ENCODE measurements at regions not wholly inside any gene's neighbourhood (a gene's known extent, or its start where the extent isn't known, plus 50 kb on each side); places are given as distances from the start of the nearest gene placed in this dataset.

DNA sequence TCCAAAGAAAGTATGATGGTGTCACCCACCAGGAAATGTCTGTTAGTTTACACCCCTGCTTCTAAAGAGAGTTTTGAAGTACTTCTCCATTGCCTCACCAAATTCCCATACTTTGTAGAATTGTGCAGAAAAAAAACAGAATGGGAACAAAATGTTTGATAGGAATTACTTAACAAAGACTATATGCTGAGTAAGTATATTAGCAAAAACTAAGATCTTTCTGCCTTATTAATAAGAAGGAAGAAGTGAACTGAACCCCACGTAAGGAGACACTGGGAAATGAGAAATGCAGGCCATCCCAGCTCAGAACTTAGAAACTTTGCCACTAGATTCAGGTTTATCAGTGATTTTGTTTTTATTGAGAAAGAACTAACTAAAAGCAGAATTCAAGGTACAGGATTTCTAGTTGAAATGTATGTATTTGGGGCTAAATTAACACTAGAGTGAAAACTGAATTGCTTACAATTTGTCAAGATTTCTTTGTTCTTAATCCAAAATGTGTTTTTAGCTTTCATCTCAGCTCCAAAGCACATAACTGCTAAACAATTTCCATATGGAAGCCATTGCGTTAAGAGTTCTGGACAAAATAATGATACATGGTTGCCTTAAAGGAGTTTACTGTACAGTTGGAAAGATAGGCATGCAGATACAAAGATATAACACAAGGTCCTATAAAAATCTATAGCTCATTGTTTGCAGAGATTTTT is 102.7 kb upstream of the BMP5 start:
- intact Hi-C loops (cut with micrococcal nuclease): no loop called here
- Mint-ChIP-seq H3K4me1 (ENCODE audit: low read depth) (no peaks in the 10 kb centered on the region), H3K9me3 (no peaks in the 10 kb centered on the region), H3K4me3 (no peak overlapping the region), H3K27me3 (peaks cover 3% of the 10 kb centered on the region), H3K27ac (no peak overlapping the region), H3K36me3 (ENCODE audit: low read depth) (no peaks in the 10 kb centered on the region)

DNA sequence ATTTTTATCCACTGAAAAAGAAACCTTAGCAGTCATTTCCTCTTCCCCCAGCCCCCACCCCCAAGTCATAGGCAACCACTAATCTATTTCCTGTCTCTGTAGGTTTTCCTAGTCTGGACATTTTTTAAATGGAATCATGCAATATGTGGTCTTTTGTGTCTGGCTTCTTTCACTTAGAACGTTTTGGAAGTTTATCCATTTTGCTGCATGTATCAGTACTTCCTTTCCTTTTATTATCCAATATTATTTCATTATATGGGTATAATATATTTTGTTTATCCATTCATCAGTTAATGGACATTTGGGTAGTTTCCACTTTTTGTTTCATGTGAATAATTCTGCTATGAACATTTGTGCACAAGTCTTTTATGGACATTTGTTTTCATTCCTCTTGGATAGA is 99.3 kb upstream of the BMP5 start:
- intact Hi-C loops (cut with micrococcal nuclease): no loop called here
- Mint-ChIP-seq H3K27ac (no peak overlapping the region), H3K36me3 (ENCODE audit: low read depth) (no peaks in the 10 kb centered on the region), H3K4me3 (no peak overlapping the region), H3K4me1 (ENCODE audit: low read depth) (no peaks in the 10 kb centered on the region), H3K9me3 (no peaks in the 10 kb centered on the region), H3K27me3 (no peaks in the 10 kb centered on the region)

DNA sequence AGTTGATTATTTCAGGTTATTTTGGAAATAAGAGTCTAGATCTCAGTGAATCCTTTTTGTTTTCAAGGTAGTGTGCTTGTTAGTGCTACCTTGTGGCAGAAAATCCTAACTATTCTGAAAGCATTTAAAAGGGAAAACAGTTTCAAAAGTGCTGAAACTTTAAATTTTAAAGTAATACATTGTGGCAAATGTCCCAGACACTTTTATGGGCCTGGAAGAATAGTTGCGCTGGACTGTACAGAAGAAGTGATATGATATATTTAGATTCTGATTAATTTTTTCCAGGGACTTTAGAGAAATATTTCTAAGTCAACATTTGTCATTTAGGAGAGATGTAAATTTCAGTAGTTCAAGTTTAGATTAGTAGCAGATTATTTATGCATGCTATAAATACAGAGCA is 96.7 kb upstream of the BMP5 start:
- Mint-ChIP-seq H3K27ac (no peak overlapping the region), H3K4me1 (ENCODE audit: low read depth) (no peaks in the 10 kb centered on the region), H3K27me3 (no peaks in the 10 kb centered on the region), H3K9me3 (no peaks in the 10 kb centered on the region), H3K36me3 (ENCODE audit: low read depth) (no peaks in the 10 kb centered on the region), H3K4me3 (no peak overlapping the region)
- intact Hi-C loops (cut with micrococcal nuclease): no loop called here

DNA sequence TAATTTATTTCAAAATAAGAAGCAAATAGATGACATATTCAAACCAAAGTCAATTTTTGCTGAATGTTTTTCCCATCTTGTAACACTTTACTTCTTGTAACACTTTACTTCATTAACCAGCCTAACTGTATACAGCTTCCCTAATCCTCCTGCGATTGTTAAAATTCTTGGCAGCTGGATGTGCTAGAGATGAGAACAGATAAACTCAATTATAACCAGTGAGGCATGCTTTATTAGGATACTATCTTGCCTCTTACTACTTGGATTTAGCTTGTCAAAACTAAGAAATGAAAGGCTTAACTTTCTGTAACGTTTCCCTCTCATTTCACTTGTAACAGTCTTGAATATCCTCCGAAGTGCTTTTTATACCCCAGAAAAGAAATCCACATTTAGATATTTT is 94.1 kb upstream of the BMP5 start:
- intact Hi-C loops (cut with micrococcal nuclease): no loop called here
- no peak overlapping the region for H3K4me3 Mint-ChIP-seq
- H3K27ac Mint-ChIP-seq: no peak overlapping the region
- no peaks in the 10 kb centered on the region for H3K36me3 Mint-ChIP-seq (ENCODE audit: low read depth)
- H3K4me1 Mint-ChIP-seq (ENCODE audit: low read depth): no peaks in the 10 kb centered on the region
- no peaks in the 10 kb centered on the region for H3K9me3 Mint-ChIP-seq
- H3K27me3 Mint-ChIP-seq: no peaks in the 10 kb centered on the region

DNA sequence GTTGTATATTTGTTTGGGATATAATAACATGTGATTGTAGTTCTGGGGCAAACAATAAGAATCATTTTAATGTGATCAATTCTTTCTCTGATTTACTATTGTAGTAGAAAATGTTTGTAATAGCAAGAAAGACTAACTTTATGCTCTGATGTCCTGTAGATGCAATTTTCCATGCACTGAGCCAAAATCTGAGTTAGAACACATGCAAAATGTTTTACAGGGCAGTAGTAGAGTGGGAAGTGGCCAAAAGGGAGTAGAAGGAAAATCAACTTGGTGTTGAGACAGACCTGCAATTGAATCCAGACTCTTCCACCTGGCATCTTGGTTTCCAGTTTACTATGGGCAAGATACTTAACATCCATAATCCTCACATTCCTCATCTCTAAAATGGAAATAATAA is 93.5 kb upstream of the BMP5 start:
- intact Hi-C loops (cut with micrococcal nuclease): no loop called here
- Mint-ChIP-seq H3K4me3 (no peak overlapping the region), H3K36me3 (ENCODE audit: low read depth) (no peaks in the 10 kb centered on the region), H3K4me1 (ENCODE audit: low read depth) (no peaks in the 10 kb centered on the region), H3K27me3 (no peaks in the 10 kb centered on the region), H3K27ac (no peak overlapping the region), H3K9me3 (no peaks in the 10 kb centered on the region)

DNA sequence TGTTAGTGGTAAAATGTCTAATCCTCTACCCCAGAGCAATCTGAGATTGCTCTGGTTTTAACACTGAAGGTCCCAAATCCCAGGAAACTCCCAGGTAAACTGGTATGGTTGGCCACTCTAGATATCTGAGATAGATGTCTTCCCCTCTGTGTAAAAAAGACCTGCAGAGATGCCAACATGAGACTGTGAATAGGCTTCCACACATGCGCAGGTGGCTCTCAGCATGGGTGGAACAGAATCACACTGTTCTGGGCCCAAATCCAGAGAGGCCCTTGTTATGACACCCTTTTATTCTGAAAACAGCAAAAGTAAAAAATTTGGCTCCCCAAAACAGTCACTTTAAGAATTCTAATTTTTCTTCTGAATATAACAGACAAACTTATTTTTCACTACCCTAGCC is 88.7 kb upstream of the BMP5 start:
- Mint-ChIP-seq H3K4me1 (ENCODE audit: low read depth) (no peaks in the 10 kb centered on the region), H3K9me3 (no peaks in the 10 kb centered on the region), H3K36me3 (ENCODE audit: low read depth) (no peaks in the 10 kb centered on the region), H3K27ac (no peak overlapping the region), H3K27me3 (no peaks in the 10 kb centered on the region), H3K4me3 (no peak overlapping the region)
- intact Hi-C loops (cut with micrococcal nuclease): no loop called here

DNA sequence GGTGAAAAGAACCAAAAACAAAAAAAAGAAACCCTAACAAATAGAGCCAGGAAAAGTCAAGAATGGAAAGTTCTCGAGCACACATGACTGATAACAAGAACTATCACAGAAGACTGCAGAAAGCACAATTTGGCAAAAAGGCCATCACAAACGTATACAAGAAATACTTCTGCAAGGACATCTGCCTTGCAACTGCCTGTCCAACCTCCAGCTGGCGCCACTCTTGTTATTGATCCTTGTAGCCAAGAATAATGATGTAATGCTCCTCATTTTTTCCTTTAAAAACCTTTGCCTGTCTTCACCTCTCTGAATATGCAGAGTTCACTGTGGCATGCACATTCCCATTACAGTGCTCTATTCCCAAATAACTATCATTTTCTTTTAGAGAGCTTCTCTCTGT is 87.9 kb upstream of the BMP5 start:
- Mint-ChIP-seq H3K4me1 (ENCODE audit: low read depth) (no peaks in the 10 kb centered on the region), H3K27me3 (no peaks in the 10 kb centered on the region), H3K36me3 (ENCODE audit: low read depth) (no peaks in the 10 kb centered on the region), H3K9me3 (no peaks in the 10 kb centered on the region), H3K27ac (no peak overlapping the region), H3K4me3 (no peak overlapping the region)
- intact Hi-C loops (cut with micrococcal nuclease): no loop called here

DNA sequence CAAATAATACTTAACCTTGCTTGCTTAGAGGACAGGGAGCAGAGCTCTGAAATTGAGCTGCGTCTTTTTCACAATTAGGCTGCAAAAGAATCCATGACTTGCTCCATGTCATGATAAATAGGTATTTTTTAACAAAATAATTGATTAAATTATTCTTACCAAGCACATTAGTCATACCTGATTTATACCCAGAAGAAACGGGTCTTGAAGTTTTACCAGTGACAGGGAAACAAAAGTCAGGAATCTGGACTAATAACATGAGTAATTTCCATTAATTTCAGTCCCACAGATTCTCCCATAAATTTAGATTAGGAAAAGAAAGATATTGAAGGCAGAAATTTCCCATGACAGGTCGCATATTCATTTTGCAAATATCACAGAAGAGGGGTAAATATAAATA is 85.0 kb upstream of the BMP5 start:
- H3K27me3 Mint-ChIP-seq: no peaks in the 10 kb centered on the region
- no peaks in the 10 kb centered on the region for H3K4me1 Mint-ChIP-seq (ENCODE audit: low read depth)
- no peak overlapping the region for H3K4me3 Mint-ChIP-seq
- intact Hi-C loops (cut with micrococcal nuclease): no loop called here
- H3K36me3 Mint-ChIP-seq (ENCODE audit: low read depth): no peaks in the 10 kb centered on the region
- no peak overlapping the region for H3K27ac Mint-ChIP-seq
- H3K9me3 Mint-ChIP-seq: no peaks in the 10 kb centered on the region

DNA sequence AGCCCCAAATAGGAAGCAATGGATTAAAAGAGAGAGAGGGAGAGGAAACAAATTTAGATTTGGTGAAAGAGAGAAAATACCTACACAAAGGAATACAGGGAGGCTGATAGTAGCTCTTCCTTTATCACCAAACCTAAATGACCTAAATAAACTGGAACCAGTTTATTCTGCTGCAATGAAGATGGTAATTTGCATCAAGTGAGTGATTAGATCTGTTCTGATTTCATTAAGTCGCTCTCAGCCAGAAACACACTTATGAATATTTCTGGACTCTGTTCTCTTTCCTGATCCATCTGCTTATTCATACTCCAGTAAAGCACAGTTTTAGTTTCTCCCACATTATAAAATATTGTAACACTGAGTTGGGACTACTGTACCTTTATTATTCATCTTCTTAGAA is 83.4 kb upstream of the BMP5 start:
- H3K9me3 Mint-ChIP-seq: no peaks in the 10 kb centered on the region
- intact Hi-C loops (cut with micrococcal nuclease): no loop called here
- H3K27ac Mint-ChIP-seq: no peak overlapping the region
- H3K4me3 Mint-ChIP-seq: no peak overlapping the region
- H3K27me3 Mint-ChIP-seq: no peaks in the 10 kb centered on the region
- no peaks in the 10 kb centered on the region for H3K4me1 Mint-ChIP-seq (ENCODE audit: low read depth)
- H3K36me3 Mint-ChIP-seq (ENCODE audit: low read depth): no peaks in the 10 kb centered on the region

DNA sequence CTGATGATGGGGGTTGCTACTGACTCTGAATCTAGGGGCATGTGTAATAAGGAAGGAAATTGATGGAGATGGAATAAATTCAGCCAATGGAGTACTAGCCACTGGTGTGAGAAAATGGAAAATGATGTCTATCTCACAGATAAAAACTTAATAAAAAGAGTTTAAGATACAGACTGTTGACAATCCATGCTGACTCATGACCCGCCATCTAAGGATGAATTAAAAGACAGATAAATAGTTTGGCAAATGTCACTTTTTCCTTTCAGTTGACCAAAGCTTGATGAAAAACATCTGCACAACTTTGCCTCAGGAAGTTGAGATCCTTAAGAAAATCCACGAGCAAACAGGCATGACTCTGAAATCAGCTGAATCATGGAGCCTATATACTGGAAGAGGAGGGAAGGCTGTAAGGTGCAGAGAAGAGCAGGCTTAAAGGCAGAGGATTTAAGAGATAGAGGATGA is 82.6 kb upstream of the BMP5 start:
- no peaks in the 10 kb centered on the region for H3K27me3 Mint-ChIP-seq
- H3K4me3 Mint-ChIP-seq: no peak overlapping the region
- no peak overlapping the region for H3K27ac Mint-ChIP-seq
- intact Hi-C loops (cut with micrococcal nuclease): no loop called here
- no peaks in the 10 kb centered on the region for H3K9me3 Mint-ChIP-seq
- no peaks in the 10 kb centered on the region for H3K4me1 Mint-ChIP-seq (ENCODE audit: low read depth)
- no peaks in the 10 kb centered on the region for H3K36me3 Mint-ChIP-seq (ENCODE audit: low read depth)

DNA sequence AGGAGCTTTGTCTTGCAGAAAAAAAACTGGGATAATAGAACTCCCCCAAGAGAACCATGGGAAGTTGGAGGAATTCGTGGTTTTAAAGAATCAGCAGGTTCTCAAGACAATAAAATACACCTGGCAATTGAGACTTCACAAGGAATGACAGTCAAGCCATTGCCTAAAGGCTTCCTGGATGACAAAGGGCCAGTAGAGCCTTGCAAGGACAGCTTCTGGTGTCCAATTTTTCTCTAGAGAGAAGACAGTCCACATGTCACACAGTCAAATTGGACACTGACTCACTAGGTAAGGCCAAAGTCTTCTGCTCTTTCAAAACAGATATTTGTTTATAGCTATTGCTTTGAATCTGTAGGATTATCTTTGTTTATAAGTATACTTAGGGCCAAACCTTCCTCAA is 80.3 kb upstream of the BMP5 start:
- no peaks in the 10 kb centered on the region for H3K27me3 Mint-ChIP-seq
- H3K4me3 Mint-ChIP-seq: no peak overlapping the region
- H3K9me3 Mint-ChIP-seq: peaks cover 8% of the 10 kb centered on the region
- intact Hi-C loops (cut with micrococcal nuclease): no loop called here
- H3K36me3 Mint-ChIP-seq (ENCODE audit: low read depth): no peaks in the 10 kb centered on the region
- no peak overlapping the region for H3K27ac Mint-ChIP-seq
- no peaks in the 10 kb centered on the region for H3K4me1 Mint-ChIP-seq (ENCODE audit: low read depth)

DNA sequence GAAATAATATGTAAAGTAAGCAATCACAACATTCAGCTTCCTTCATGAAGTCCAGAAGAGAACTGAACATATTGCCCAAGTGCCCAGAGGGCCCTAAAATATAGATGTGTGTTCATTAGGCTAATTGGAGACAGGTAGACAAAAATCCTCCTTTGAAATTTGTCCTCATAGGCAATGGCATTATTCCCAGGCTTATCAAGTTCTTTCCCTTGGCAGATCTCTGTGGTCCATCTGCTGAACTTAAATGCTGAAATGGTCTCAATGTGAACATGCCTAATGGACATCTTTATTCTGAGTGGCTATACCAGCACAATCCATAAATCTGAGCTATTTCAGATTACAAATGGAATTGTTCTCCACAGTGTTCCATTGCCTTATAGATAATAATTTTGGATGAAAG is 79.0 kb upstream of the BMP5 start:
- H3K4me1 Mint-ChIP-seq (ENCODE audit: low read depth): no peaks in the 10 kb centered on the region
- no peak overlapping the region for H3K4me3 Mint-ChIP-seq
- peaks cover 8% of the 10 kb centered on the region for H3K9me3 Mint-ChIP-seq
- H3K27me3 Mint-ChIP-seq: no peaks in the 10 kb centered on the region
- intact Hi-C loops (cut with micrococcal nuclease): no loop called here
- no peaks in the 10 kb centered on the region for H3K36me3 Mint-ChIP-seq (ENCODE audit: low read depth)
- no peak overlapping the region for H3K27ac Mint-ChIP-seq

DNA sequence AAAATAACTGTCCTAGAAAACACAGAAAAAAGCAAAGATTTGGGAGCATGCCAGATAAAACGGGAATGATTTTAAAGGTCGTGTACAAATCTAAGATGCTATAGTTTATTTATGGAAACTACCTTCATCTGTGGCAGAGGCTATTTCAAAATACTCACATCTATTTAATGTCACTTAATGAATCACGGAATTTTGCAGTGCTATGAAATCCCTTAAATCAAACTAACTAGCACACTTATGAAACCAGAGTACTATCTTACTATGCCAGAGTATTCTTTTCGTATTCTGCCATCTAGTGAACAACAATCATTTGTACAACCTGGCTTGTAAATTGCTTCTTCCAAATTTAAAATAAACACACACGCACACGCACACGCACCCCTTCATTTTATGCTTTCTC is 77.9 kb upstream of the BMP5 start:
- H3K27me3 Mint-ChIP-seq: no peaks in the 10 kb centered on the region
- intact Hi-C loops (cut with micrococcal nuclease): no loop called here

DNA sequence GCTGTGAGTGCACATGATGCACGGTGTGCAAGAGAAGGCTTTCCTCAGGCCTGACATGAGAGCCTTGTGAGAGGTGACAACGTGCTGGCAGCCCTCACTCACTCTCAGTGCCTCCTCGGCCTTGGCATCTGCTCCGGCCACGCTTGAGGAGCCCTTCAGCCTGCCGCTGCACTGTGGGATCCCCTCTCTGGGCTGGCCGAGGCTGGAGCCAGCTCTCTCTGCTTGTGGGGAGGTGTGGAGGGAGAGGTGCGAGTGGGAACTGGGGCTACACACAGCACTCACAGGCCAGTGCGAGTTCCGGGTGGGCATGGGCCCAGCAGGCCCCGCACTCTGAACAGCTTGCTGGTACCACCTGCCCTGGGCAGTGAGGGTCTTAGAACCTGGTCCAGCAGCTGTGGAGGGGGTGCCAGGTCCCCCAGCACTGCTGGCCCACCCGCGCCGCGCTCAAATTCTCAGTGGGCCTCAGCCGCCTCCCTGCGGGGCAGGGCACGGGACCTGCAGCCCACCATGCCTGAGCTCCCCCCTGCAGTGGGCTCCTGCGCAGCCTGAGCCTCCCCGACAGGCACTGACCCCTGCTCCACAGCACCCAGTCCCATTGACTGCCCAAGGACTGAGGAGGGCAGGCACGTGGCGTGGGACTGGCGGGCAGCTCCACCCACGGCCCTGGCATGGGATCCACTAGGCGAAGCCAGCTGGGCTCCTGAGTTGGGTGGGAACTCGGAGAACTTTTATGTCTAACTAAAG is 74.9 kb upstream of the BMP5 start:
- no peaks in the 10 kb centered on the region for H3K4me1 Mint-ChIP-seq (ENCODE audit: low read depth)
- intact Hi-C loops (cut with micrococcal nuclease): no loop called here
- H3K9me3 Mint-ChIP-seq: peaks cover 8% of the 10 kb centered on the region
- no peak overlapping the region for H3K4me3 Mint-ChIP-seq
- H3K36me3 Mint-ChIP-seq (ENCODE audit: low read depth): no peaks in the 10 kb centered on the region
- no peak overlapping the region for H3K27ac Mint-ChIP-seq
- no peaks in the 10 kb centered on the region for H3K27me3 Mint-ChIP-seq

More for the DNA sequence above, 77.9 kb upstream of the BMP5 start:
- Mint-ChIP-seq H3K4me1 (ENCODE audit: low read depth) (no peaks in the 10 kb centered on the region), H3K9me3 (peaks cover 8% of the 10 kb centered on the region), H3K36me3 (ENCODE audit: low read depth) (no peaks in the 10 kb centered on the region), H3K4me3 (no peak overlapping the region), H3K27ac (no peak overlapping the region)

DNA sequence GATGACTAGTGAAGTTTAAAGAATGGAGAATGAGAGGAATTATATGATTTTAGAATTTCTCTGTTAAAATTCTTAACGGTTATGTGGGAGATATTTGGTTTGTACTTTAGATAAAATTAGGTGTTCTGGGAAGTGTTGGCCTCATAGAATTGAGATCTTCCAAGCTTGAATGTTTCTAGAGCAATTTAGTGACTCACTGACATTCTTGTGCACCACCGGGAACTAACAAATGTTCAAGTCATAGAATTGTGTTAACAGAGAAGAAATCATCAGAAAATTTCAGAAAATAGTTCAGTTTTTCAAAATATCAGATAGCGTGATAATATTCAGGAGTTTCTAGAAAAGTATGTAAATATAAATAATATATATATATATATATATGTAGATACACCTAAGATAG is 67.9 kb upstream of the BMP5 start:
- no peaks in the 10 kb centered on the region for H3K4me1 Mint-ChIP-seq (ENCODE audit: low read depth)
- intact Hi-C loops (cut with micrococcal nuclease): no loop called here
- H3K36me3 Mint-ChIP-seq (ENCODE audit: low read depth): no peaks in the 10 kb centered on the region
- no peaks in the 10 kb centered on the region for H3K9me3 Mint-ChIP-seq
- H3K27ac Mint-ChIP-seq: no peak overlapping the region
- H3K4me3 Mint-ChIP-seq: no peak overlapping the region
- peaks cover 2% of the 10 kb centered on the region for H3K27me3 Mint-ChIP-seq

All from dendritic cell treated with granulocyte-macrophage colony-stimulating factor and Interleukin-4, amounts not matched to agents 40 ng/mL and 50 ng/mL, for 4 days (primary cell).